Fibroblast of lung (primary cell): ENCODE measurements at regions not wholly inside any gene's neighbourhood (a gene's known extent, or its start where the extent isn't known, plus 50 kb on each side); places are given as distances from the start of the nearest gene placed in this dataset.

ENCODE experiments used
- DNase-seq, 2 donors: peaks; one replicate each; pipeline versions ENCODE4 v3.0.0 to v3.0.0-alpha.2; 2010; ENCODE audit warnings: low read depth in 2 of 2
- H2AFZ ChIP-seq: 2 replicates; pipeline ENCODE4 v1.5.1; 2012; ENCODE audit warnings: low read length, control low read depth, inconsistent platforms
- H3K27ac ChIP-seq: 2 replicates; pipeline ENCODE4 v1.5.1; 2011; ENCODE audit warnings: low read length, control low read depth; ENCODE audit not compliant: insufficient read depth
- H3K27me3 ChIP-seq: 2 replicates; pipeline ENCODE4 v1.5.1; 2011; ENCODE audit warnings: mild to moderate bottlenecking, low read length; ENCODE audit not compliant: control insufficient read depth, insufficient read depth
- H3K36me3 ChIP-seq: 2 replicates; pipeline ENCODE4 v1.5.1; 2011; ENCODE audit warnings: low read length; ENCODE audit not compliant: control insufficient read depth, insufficient read depth
- H3K4me1 ChIP-seq: 2 replicates; pipeline ENCODE4 v1.5.1; 2011; ENCODE audit warnings: low read length; ENCODE audit not compliant: control insufficient read depth, insufficient read depth; ENCODE audit errors: extremely low read depth
- H3K4me2 ChIP-seq: 2 replicates; pipeline ENCODE4 v1.5.1; 2011; ENCODE audit warnings: low read length, control low read depth; ENCODE audit not compliant: insufficient read depth; ENCODE audit errors: extremely low read depth
- H3K4me3 ChIP-seq, 4 experiments: fragments of 200-600 bp in 1 of 4; sonication (generic) in 1 of 4; replicated peaks in 1 of 4; 2 replicates each; pipeline ENCODE4 v1.5.1; 2011 to 2016; ENCODE audit warnings: low read length in 4 of 4, low read depth in 3 of 4, mild to moderate bottlenecking in 3 of 4, control low read depth in 2 of 4, inconsistent platforms in 1 of 4, mixed read lengths in 1 of 4; ENCODE audit not compliant: insufficient read depth in 1 of 4; ENCODE audit errors: control extremely low read depth in 1 of 4
- H3K79me2 ChIP-seq: 2 replicates; pipeline ENCODE4 v1.5.1; 2012; ENCODE audit warnings: mild to moderate bottlenecking, low read length, inconsistent platforms; ENCODE audit not compliant: control insufficient read depth, insufficient read depth
- H3K9ac ChIP-seq: 2 replicates; pipeline ENCODE4 v1.5.1; 2011; ENCODE audit warnings: mild to moderate bottlenecking, low read length, control low read depth; ENCODE audit not compliant: insufficient read depth
- H3K9me3 ChIP-seq: 2 replicates; pipeline ENCODE4 v1.5.1; 2012; ENCODE audit warnings: low read depth, low read length; ENCODE audit not compliant: control insufficient read depth, insufficient read depth
- H4K20me1 ChIP-seq: 2 replicates; pipeline ENCODE4 v1.5.1; 2011; ENCODE audit warnings: low read length; ENCODE audit not compliant: control insufficient read depth, insufficient read depth; ENCODE audit errors: extremely low read depth
- CTCF ChIP-seq, 2 donors: IDR thresholded peaks in 1 of 2; conservative IDR thresholded peaks in 1 of 2; 1 replicate in 1 of 2; 2 replicates in 1 of 2; pipeline ENCODE4 v1.5.1; 2011 to 2012; ENCODE audit warnings: low read length in 2 of 2, control low read depth in 1 of 2, inconsistent platforms in 1 of 2, low read depth in 1 of 2, mild to moderate bottlenecking in 1 of 2
- EZH2 ChIP-seq: IDR thresholded peaks from 2 replicates; pipeline ENCODE4 v1.5.1; 2012; ENCODE audit warnings: low read length, control low read depth, mild to moderate bottlenecking; ENCODE audit errors: missing control alignments

GRCh38 chr2:66649006-66649405 is 214.1 kb downstream of the MEIS1 start:
- Histone ChIP-seq H2AFZ (no peak overlapping the region), H4K20me1 (no peaks in the 10 kb centered on the region), H3K27me3 (no peaks in the 10 kb centered on the region), H3K4me3 (no peak overlapping the region), H3K9ac (no peak overlapping the region), H3K4me2 (no peak overlapping the region), H3K9me3 (no peaks in the 10 kb centered on the region), H3K27ac (no peak overlapping the region), H3K36me3 (no peaks in the 10 kb centered on the region), H3K79me2 (no peaks in the 10 kb centered on the region), H3K4me1 (no peaks in the 10 kb centered on the region)
- peak in 1 of 2 donors; percentile 4 for DNase-seq
- TF ChIP-seq EZH2, result no peak
- no peak for TF ChIP-seq CTCF (conservative IDR thresholded peaks at IDR 0.05 in 1 of 2, IDR thresholded peaks at IDR 0.05 in 1 of 2; ENCODE audit: low read depth in 1 of 2, low read length in 2 of 2)

- no peaks in the 10 kb centered on the region for H3K27me3 ChIP-seq
- no peak for DNase-seq
These were observed 216.4 kb downstream of the MEIS1 start for GRCh38 chr2:66651295-66651694.

GRCh38 chr2:66660804-66661203 is 225.9 kb downstream of the MEIS1 start:
- Histone ChIP-seq H3K36me3 (no peaks in the 10 kb centered on the region), H3K4me2 (no peak overlapping the region), H2AFZ (no peak overlapping the region), H3K79me2 (no peaks in the 10 kb centered on the region), H3K27ac (no peak overlapping the region), H3K4me3 (no peak overlapping the region), H3K4me1 (no peaks in the 10 kb centered on the region), H3K9me3 (no peaks in the 10 kb centered on the region), H3K27me3 (no peaks in the 10 kb centered on the region), H4K20me1 (no peaks in the 10 kb centered on the region), H3K9ac (no peak overlapping the region)
- no peak for DNase-seq
- no peak for TF ChIP-seq CTCF (conservative IDR thresholded peaks at IDR 0.05 in 1 of 2, IDR thresholded peaks at IDR 0.05 in 1 of 2; ENCODE audit: low read depth in 1 of 2, low read length in 2 of 2)
- no peak for TF ChIP-seq EZH2

More at GRCh38 chr2:66651295-66651694, 216.4 kb downstream of the MEIS1 start:
- Histone ChIP-seq H3K36me3 (no peaks in the 10 kb centered on the region), H3K4me2 (no peak overlapping the region), H3K27ac (no peak overlapping the region), H2AFZ (no peak overlapping the region), H4K20me1 (no peaks in the 10 kb centered on the region), H3K9me3 (no peaks in the 10 kb centered on the region), H3K79me2 (no peaks in the 10 kb centered on the region), H3K4me3 (no peak overlapping the region), H3K4me1 (no peaks in the 10 kb centered on the region), H3K9ac (no peak overlapping the region)
- TF ChIP-seq EZH2 (no peak), CTCF (conservative IDR thresholded peaks at IDR 0.05 in 1 of 2, IDR thresholded peaks at IDR 0.05 in 1 of 2; ENCODE audit: low read depth in 1 of 2, low read length in 2 of 2) (no peak)
